ENCODE measurements at regions not wholly inside any gene's neighbourhood (a gene's known extent, or its start where the extent isn't known, plus 50 kb on each side); places are given as distances from the start of the nearest gene placed in this dataset.

GRCh38 chr9:30459156-30459555 is 1925.3 kb upstream of the ACO1 start:
- no peaks in the 10 kb centered on the region for H3K36me3 Mint-ChIP-seq (ENCODE audit: low read depth)

GRCh38 chr9:30476826-30477225 is 1907.6 kb upstream of the ACO1 start:
- POLR2A ChIA-PET, result no interaction called here
- H3K9me3 Mint-ChIP-seq, result no peaks in the 10 kb centered on the region
- H3K27ac Mint-ChIP-seq, result no peak overlapping the region
- CTCF ChIA-PET, result no interaction called here
- no peaks in the 10 kb centered on the region for H3K36me3 Mint-ChIP-seq (ENCODE audit: low read depth)
- H3K4me3 Mint-ChIP-seq, result no peak overlapping the region
- H3K27me3 Mint-ChIP-seq, result no peaks in the 10 kb centered on the region
- H3K4me1 Mint-ChIP-seq, result no peaks in the 10 kb centered on the region
- no peak for DNase-seq

More at GRCh38 chr9:30459156-30459555, 1925.3 kb upstream of the ACO1 start:
- CTCF ChIA-PET, result no interaction called here
- POLR2A ChIA-PET, result no interaction called here
- H3K27ac Mint-ChIP-seq, result no peak overlapping the region
- no peak overlapping the region for H3K4me3 Mint-ChIP-seq
- DNase-seq, result no peak
- peaks cover 3% of the 10 kb centered on the region for H3K9me3 Mint-ChIP-seq
- no peaks in the 10 kb centered on the region for H3K27me3 Mint-ChIP-seq
- H3K4me1 Mint-ChIP-seq, result no peaks in the 10 kb centered on the region

GRCh38 chr9:30478684-30479083 is 1905.8 kb upstream of the ACO1 start:
- no peak overlapping the region for H3K27ac Mint-ChIP-seq
- no peak overlapping the region for H3K4me3 Mint-ChIP-seq
- POLR2A ChIA-PET, result no interaction called here
- no peaks in the 10 kb centered on the region for H3K27me3 Mint-ChIP-seq
- no peaks in the 10 kb centered on the region for H3K4me1 Mint-ChIP-seq
- H3K9me3 Mint-ChIP-seq, result no peaks in the 10 kb centered on the region
- DNase-seq, result no peak
- CTCF ChIA-PET, result no interaction called here
- H3K36me3 Mint-ChIP-seq (ENCODE audit: low read depth), result no peaks in the 10 kb centered on the region

- H3K27me3 Mint-ChIP-seq, result no peaks in the 10 kb centered on the region
- no peak overlapping the region for H3K4me3 Mint-ChIP-seq
- H3K36me3 Mint-ChIP-seq (ENCODE audit: low read depth), result no peaks in the 10 kb centered on the region
- H3K9me3 Mint-ChIP-seq, result no peaks in the 10 kb centered on the region
- ChIA-PET POLR2A (no interaction called here), CTCF (no interaction called here)
- H3K4me1 Mint-ChIP-seq, result no peaks in the 10 kb centered on the region
- DNase-seq, result no peak
- H3K27ac Mint-ChIP-seq, result no peak overlapping the region
These were observed 1901.9 kb upstream of the ACO1 start for GRCh38 chr9:30482499-30482898.

GRCh38 chr9:30484690-30485089 is 1899.8 kb upstream of the ACO1 start:
- ChIA-PET CTCF (no interaction called here), POLR2A (no interaction called here)
- Mint-ChIP-seq H3K36me3 (ENCODE audit: low read depth) (no peaks in the 10 kb centered on the region), H3K27ac (no peak overlapping the region), H3K9me3 (no peaks in the 10 kb centered on the region), H3K27me3 (no peaks in the 10 kb centered on the region), H3K4me1 (no peaks in the 10 kb centered on the region), H3K4me3 (no peak overlapping the region)
- no peak for DNase-seq

- Mint-ChIP-seq H3K9me3 (no peaks in the 10 kb centered on the region), H3K4me1 (no peaks in the 10 kb centered on the region), H3K36me3 (ENCODE audit: low read depth) (no peaks in the 10 kb centered on the region), H3K4me3 (no peak overlapping the region), H3K27ac (no peak overlapping the region), H3K27me3 (no peaks in the 10 kb centered on the region)
- ChIA-PET CTCF (no interaction called here), POLR2A (no interaction called here)
- no peak for DNase-seq
These were observed 1879.9 kb upstream of the ACO1 start for GRCh38 chr9:30504502-30504905.

- no peaks in the 10 kb centered on the region for H3K4me1 Mint-ChIP-seq
- CTCF ChIA-PET, result no interaction called here
- POLR2A ChIA-PET, result no interaction called here
- no peaks in the 10 kb centered on the region for H3K9me3 Mint-ChIP-seq
- H3K36me3 Mint-ChIP-seq (ENCODE audit: low read depth), result no peaks in the 10 kb centered on the region
- no peak overlapping the region for H3K27ac Mint-ChIP-seq
- DNase-seq, result no peak
- no peak overlapping the region for H3K4me3 Mint-ChIP-seq
- H3K27me3 Mint-ChIP-seq, result no peaks in the 10 kb centered on the region
These were observed 1879.1 kb upstream of the ACO1 start for GRCh38 chr9:30505311-30505710.

GRCh38 chr9:30506749-30507148 is 1877.7 kb upstream of the ACO1 start:
- H3K4me1 Mint-ChIP-seq, result no peaks in the 10 kb centered on the region
- CTCF ChIA-PET, result no interaction called here
- no peak overlapping the region for H3K27ac Mint-ChIP-seq
- H3K36me3 Mint-ChIP-seq (ENCODE audit: low read depth), result no peaks in the 10 kb centered on the region
- H3K27me3 Mint-ChIP-seq, result no peaks in the 10 kb centered on the region
- POLR2A ChIA-PET, result no interaction called here
- no peaks in the 10 kb centered on the region for H3K9me3 Mint-ChIP-seq
- DNase-seq, result no peak
- no peak overlapping the region for H3K4me3 Mint-ChIP-seq

- ChIA-PET CTCF (no interaction called here), POLR2A (no interaction called here)
- Mint-ChIP-seq H3K27ac (no peak overlapping the region), H3K4me1 (no peaks in the 10 kb centered on the region), H3K4me3 (no peak overlapping the region), H3K27me3 (no peaks in the 10 kb centered on the region), H3K9me3 (no peaks in the 10 kb centered on the region), H3K36me3 (ENCODE audit: low read depth) (no peaks in the 10 kb centered on the region)
- DNase-seq, result no peak
These were observed 1877.3 kb upstream of the ACO1 start for GRCh38 chr9:30507166-30507565.

GRCh38 chr9:30511666-30512065 is 1872.8 kb upstream of the ACO1 start:
- Mint-ChIP-seq H3K36me3 (ENCODE audit: low read depth) (no peaks in the 10 kb centered on the region), H3K4me1 (no peaks in the 10 kb centered on the region), H3K9me3 (no peaks in the 10 kb centered on the region), H3K27ac (no peak overlapping the region), H3K4me3 (no peak overlapping the region), H3K27me3 (no peaks in the 10 kb centered on the region)
- ChIA-PET CTCF (no interaction called here), POLR2A (no interaction called here)
- DNase-seq, result no peak

GRCh38 chr9:30519166-30519565 is 1865.3 kb upstream of the ACO1 start:
- H3K9me3 Mint-ChIP-seq, result no peaks in the 10 kb centered on the region
- H3K4me3 Mint-ChIP-seq, result no peak overlapping the region
- CTCF ChIA-PET, result no interaction called here
- H3K36me3 Mint-ChIP-seq (ENCODE audit: low read depth), result no peaks in the 10 kb centered on the region
- H3K4me1 Mint-ChIP-seq, result no peaks in the 10 kb centered on the region
- H3K27me3 Mint-ChIP-seq, result no peaks in the 10 kb centered on the region
- DNase-seq, result no peak
- POLR2A ChIA-PET, result no interaction called here
- no peak overlapping the region for H3K27ac Mint-ChIP-seq

- H3K4me3 Mint-ChIP-seq, result no peak overlapping the region
- no peak overlapping the region for H3K27ac Mint-ChIP-seq
- no peak for DNase-seq
- no peaks in the 10 kb centered on the region for H3K36me3 Mint-ChIP-seq (ENCODE audit: low read depth)
- no peaks in the 10 kb centered on the region for H3K4me1 Mint-ChIP-seq
- no peaks in the 10 kb centered on the region for H3K9me3 Mint-ChIP-seq
- H3K27me3 Mint-ChIP-seq, result no peaks in the 10 kb centered on the region
- ChIA-PET POLR2A (no interaction called here), CTCF (no interaction called here)
These were observed 1864.7 kb upstream of the ACO1 start for GRCh38 chr9:30519756-30520155.

GRCh38 chr9:30522061-30522460 is 1862.4 kb upstream of the ACO1 start:
- no peaks in the 10 kb centered on the region for H3K27me3 Mint-ChIP-seq
- DNase-seq, result no peak
- no peak overlapping the region for H3K4me3 Mint-ChIP-seq
- CTCF ChIA-PET, result no interaction called here
- no peaks in the 10 kb centered on the region for H3K4me1 Mint-ChIP-seq
- H3K27ac Mint-ChIP-seq, result no peak overlapping the region
- POLR2A ChIA-PET, result no interaction called here
- H3K36me3 Mint-ChIP-seq (ENCODE audit: low read depth), result no peaks in the 10 kb centered on the region
- no peaks in the 10 kb centered on the region for H3K9me3 Mint-ChIP-seq

GRCh38 chr9:30522486-30522885 is 1862.0 kb upstream of the ACO1 start:
- no peak overlapping the region for H3K4me3 Mint-ChIP-seq
- ChIA-PET CTCF (no interaction called here), POLR2A (no interaction called here)
- H3K9me3 Mint-ChIP-seq, result no peaks in the 10 kb centered on the region
- H3K36me3 Mint-ChIP-seq (ENCODE audit: low read depth), result no peaks in the 10 kb centered on the region
- DNase-seq, result no peak
- H3K27me3 Mint-ChIP-seq, result no peaks in the 10 kb centered on the region
- no peak overlapping the region for H3K27ac Mint-ChIP-seq
- no peaks in the 10 kb centered on the region for H3K4me1 Mint-ChIP-seq

GRCh38 chr9:30524311-30524710 is 1860.1 kb upstream of the ACO1 start:
- no peaks in the 10 kb centered on the region for H3K36me3 Mint-ChIP-seq (ENCODE audit: low read depth)
- H3K27ac Mint-ChIP-seq, result no peak overlapping the region
- H3K9me3 Mint-ChIP-seq, result no peaks in the 10 kb centered on the region
- no peak for DNase-seq
- H3K4me3 Mint-ChIP-seq, result no peak overlapping the region
- no peaks in the 10 kb centered on the region for H3K27me3 Mint-ChIP-seq
- POLR2A ChIA-PET, result no interaction called here
- CTCF ChIA-PET, result no interaction called here
- no peaks in the 10 kb centered on the region for H3K4me1 Mint-ChIP-seq

All from activated CD4-positive, alpha-beta T cell treated with anti-CD3 and anti-CD28 coated beads, Interleukin-2, amount 10 ng/mL, durations not matched to agents 7 days and 5 days (primary cell).